ENCODE measurements at regions not wholly inside any gene's neighbourhood (a gene's known extent, or its start where the extent isn't known, plus 50 kb on each side); places are given as distances from the start of the nearest gene placed in this dataset. TPM values are rescaled to one million over a fixed set of nuclear protein-coding genes. Genes with fewer than 3 reads are reported as not detected.

DNA sequence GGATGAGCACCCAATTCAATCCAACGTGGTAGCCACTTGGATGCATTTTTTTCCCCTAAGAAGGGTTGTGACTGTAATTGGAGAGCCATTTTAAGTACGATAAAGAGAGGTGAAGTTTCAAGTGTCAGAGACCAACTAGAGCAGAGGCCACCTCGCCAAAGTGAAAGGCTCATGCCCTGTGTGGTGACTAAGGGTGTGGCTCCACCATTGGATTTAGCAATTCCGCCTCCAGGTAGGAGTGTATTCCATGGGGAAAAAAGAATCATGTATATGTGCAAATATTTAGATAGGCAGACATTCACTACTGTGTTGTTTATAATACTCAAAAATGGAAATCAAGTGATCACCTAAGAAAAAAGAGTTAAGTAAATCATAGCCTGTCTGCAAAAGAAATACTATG, 53.1 kb upstream of the S1PR3 start:
- no peak for DNase-seq (ENCODE audit: low read depth, low spot score)
- TF ChIP-seq SIN3A (IDR thresholded peaks at IDR 0.05; ENCODE audit: borderline replicate concordance, insufficient read depth, low read depth, low read length) = no peak
- TF ChIP-seq, protein P1, sequence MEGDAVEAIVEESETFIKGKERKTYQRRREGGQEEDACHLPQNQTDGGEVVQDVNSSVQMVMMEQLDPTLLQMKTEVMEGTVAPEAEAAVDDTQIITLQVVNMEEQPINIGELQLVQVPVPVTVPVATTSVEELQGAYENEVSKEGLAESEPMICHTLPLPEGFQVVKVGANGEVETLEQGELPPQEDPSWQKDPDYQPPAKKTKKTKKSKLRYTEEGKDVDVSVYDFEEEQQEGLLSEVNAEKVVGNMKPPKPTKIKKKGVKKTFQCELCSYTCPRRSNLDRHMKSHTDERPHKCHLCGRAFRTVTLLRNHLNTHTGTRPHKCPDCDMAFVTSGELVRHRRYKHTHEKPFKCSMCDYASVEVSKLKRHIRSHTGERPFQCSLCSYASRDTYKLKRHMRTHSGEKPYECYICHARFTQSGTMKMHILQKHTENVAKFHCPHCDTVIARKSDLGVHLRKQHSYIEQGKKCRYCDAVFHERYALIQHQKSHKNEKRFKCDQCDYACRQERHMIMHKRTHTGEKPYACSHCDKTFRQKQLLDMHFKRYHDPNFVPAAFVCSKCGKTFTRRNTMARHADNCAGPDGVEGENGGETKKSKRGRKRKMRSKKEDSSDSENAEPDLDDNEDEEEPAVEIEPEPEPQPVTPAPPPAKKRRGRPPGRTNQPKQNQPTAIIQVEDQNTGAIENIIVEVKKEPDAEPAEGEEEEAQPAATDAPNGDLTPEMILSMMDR (IDR thresholded peaks at IDR 0.05) = no peak
- TF ChIP-seq POLR2AphosphoS5 (IDR thresholded peaks at IDR 0.05; ENCODE audit: low read depth, low read length) = no peak
- no peak for TF ChIP-seq TCF7L2 (IDR thresholded peaks at IDR 0.05; ENCODE audit: low read depth, low read length)
- TF ChIP-seq, protein P2, sequence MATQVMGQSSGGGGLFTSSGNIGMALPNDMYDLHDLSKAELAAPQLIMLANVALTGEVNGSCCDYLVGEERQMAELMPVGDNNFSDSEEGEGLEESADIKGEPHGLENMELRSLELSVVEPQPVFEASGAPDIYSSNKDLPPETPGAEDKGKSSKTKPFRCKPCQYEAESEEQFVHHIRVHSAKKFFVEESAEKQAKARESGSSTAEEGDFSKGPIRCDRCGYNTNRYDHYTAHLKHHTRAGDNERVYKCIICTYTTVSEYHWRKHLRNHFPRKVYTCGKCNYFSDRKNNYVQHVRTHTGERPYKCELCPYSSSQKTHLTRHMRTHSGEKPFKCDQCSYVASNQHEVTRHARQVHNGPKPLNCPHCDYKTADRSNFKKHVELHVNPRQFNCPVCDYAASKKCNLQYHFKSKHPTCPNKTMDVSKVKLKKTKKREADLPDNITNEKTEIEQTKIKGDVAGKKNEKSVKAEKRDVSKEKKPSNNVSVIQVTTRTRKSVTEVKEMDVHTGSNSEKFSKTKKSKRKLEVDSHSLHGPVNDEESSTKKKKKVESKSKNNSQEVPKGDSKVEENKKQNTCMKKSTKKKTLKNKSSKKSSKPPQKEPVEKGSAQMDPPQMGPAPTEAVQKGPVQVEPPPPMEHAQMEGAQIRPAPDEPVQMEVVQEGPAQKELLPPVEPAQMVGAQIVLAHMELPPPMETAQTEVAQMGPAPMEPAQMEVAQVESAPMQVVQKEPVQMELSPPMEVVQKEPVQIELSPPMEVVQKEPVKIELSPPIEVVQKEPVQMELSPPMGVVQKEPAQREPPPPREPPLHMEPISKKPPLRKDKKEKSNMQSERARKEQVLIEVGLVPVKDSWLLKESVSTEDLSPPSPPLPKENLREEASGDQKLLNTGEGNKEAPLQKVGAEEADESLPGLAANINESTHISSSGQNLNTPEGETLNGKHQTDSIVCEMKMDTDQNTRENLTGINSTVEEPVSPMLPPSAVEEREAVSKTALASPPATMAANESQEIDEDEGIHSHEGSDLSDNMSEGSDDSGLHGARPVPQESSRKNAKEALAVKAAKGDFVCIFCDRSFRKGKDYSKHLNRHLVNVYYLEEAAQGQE (IDR thresholded peaks at IDR 0.05; ENCODE audit: insufficient read depth in 1 of 2, low read depth in 2 of 2, low read length in 1 of 2) = no peak
- Histone ChIP-seq H3K9me3 (ENCODE audit: control insufficient read depth, insufficient read depth, low read depth, low read length) (no peaks in the 10 kb centered on the region), H3K36me3 (ENCODE audit: control insufficient read depth, insufficient read depth, low read length) (no peaks in the 10 kb centered on the region), H3K4me1 (ENCODE audit: control insufficient read depth, insufficient read depth, low read length) (no peaks in the 10 kb centered on the region), H3K27me3 (ENCODE audit: control insufficient read depth, insufficient read depth, low read length) (no peaks in the 10 kb centered on the region), H3K4me3 (ENCODE audit: low read depth in 2 of 2, low read length in 2 of 2) (no peak overlapping the region), H3K27ac (ENCODE audit: low read length) (no peak overlapping the region)
- intact Hi-C loops (cut with micrococcal nuclease; ENCODE audit: unreplicated experiment) (no loop called here), in situ Hi-C loops (cut with HindIII; ENCODE audit: low pct_unique_long_range_greater_than_20kb, low sequenced_read_pairs) (no loop called here)
- POLR2A ChIA-PET = no interaction called here
- no TSS peak for BruUV-seq (replicated peaks)
- no peak for ATAC-seq
- CTCF ChIA-PET = no interaction called here

Small RNAs in the stretch of these regions (microRNA-seq; reads per million reads assigned to microRNA genes)
- gene MIR4289 (ENCODE audit: unreplicated experiment) = not detected
